HG02870 (cell line): ENCODE measurements at regions not wholly inside any gene's neighbourhood (a gene's known extent, or its start where the extent isn't known, plus 50 kb on each side); places are given as distances from the start of the nearest gene placed in this dataset.

Experiments
- ATAC-seq: cut with Tn5 transposase; IDR thresholded peaks from one replicate; pipeline ENCODE4 v1.9.1; 2021; ENCODE audit warnings: mild to moderate bottlenecking, moderate library complexity; ENCODE audit not compliant: unreplicated experiment

GRCh38 chr10:78545756-78546155 is 512.1 kb downstream of the RPS24 start:
- ATAC-seq, result no peak

GRCh38 chr10:78547397-78547796 is 513.7 kb downstream of the RPS24 start:
- ATAC-seq, result no peak

GRCh38 chr10:78547905-78548304 is 514.2 kb downstream of the RPS24 start:
- ATAC-seq, result no peak

GRCh38 chr10:78548369-78548768 is 514.7 kb downstream of the RPS24 start:
- no peak for ATAC-seq

GRCh38 chr10:78549140-78549935 is 515.7 kb downstream of the RPS24 start:
- ATAC-seq, result no peak

- no peak for ATAC-seq
Measured at GRCh38 chr10:78550090-78550489, 516.4 kb downstream of the RPS24 start.

GRCh38 chr10:78550716-78551115 is 517.1 kb downstream of the RPS24 start:
- ATAC-seq, result no peak

GRCh38 chr10:78551184-78552005 is 517.4 kb upstream of the ZMIZ1 start:
- ATAC-seq, result no peak

- ATAC-seq, result no peak
Measured at GRCh38 chr10:78552261-78552811, 516.4 kb upstream of the ZMIZ1 start.

GRCh38 chr10:78553792-78554191 is 515.0 kb upstream of the ZMIZ1 start:
- no peak for ATAC-seq

GRCh38 chr10:78555128-78555527 is 513.6 kb upstream of the ZMIZ1 start:
- ATAC-seq, result no peak

- ATAC-seq, result no peak
Measured at GRCh38 chr10:78556705-78557432, 511.9 kb upstream of the ZMIZ1 start.

GRCh38 chr10:78557433-78557925 is 511.3 kb upstream of the ZMIZ1 start:
- no peak for ATAC-seq

- ATAC-seq, result no peak
Measured at GRCh38 chr10:78559661-78560340, 509.0 kb upstream of the ZMIZ1 start.

GRCh38 chr10:78560341-78560688 is 508.5 kb upstream of the ZMIZ1 start:
- ATAC-seq, result no peak

GRCh38 chr10:78563314-78563713 is 505.5 kb upstream of the ZMIZ1 start:
- no peak for ATAC-seq

- ATAC-seq, result no peak
Measured at GRCh38 chr10:78565841-78566240, 502.9 kb upstream of the ZMIZ1 start.

GRCh38 chr10:78566284-78567111 is 502.3 kb upstream of the ZMIZ1 start:
- ATAC-seq, result no peak

GRCh38 chr10:78567680-78568455 is 500.9 kb upstream of the ZMIZ1 start:
- ATAC-seq, result no peak
